Esophagus (tissue), 2 donors: ENCODE measurements at regions not wholly inside any gene's neighbourhood (a gene's known extent, or its start where the extent isn't known, plus 50 kb on each side); places are given as distances from the start of the nearest gene placed in this dataset.
A peak's percentile ranks its signal among the peaks of the same experiment; 100 is the strongest.

Experiments
- H3K27ac ChIP-seq, 2 donors: one replicate each; pipeline ENCODE4 v1.5.1; 2013; ENCODE audit warnings: low read depth in 2 of 2, mild to moderate bottlenecking in 2 of 2, inconsistent platforms in 1 of 2, low read length in 1 of 2, moderate library complexity in 1 of 2
- H3K27me3 ChIP-seq, 2 donors: one replicate each; pipeline ENCODE4 v1.6.1; 2013; ENCODE audit warnings: low read length in 2 of 2, control low read depth in 1 of 2, mild to moderate bottlenecking in 1 of 2; ENCODE audit not compliant: insufficient read depth in 2 of 2, control insufficient read depth in 1 of 2
- H3K36me3 ChIP-seq, 2 donors: one replicate each; pipeline ENCODE4 v1.6.1; 2013; ENCODE audit warnings: low read length in 1 of 2; ENCODE audit not compliant: control insufficient read depth in 2 of 2, insufficient read depth in 2 of 2
- H3K4me1 ChIP-seq, 2 donors: one replicate each; pipeline ENCODE4 v1.6.1; 2013; ENCODE audit warnings: low read length in 1 of 2; ENCODE audit not compliant: control insufficient read depth in 2 of 2, insufficient read depth in 2 of 2
- H3K4me3 ChIP-seq, 2 donors: one replicate each; pipeline ENCODE4 v1.5.1; 2013; ENCODE audit warnings: low read length in 2 of 2, mild to moderate bottlenecking in 2 of 2, low read depth in 1 of 2, moderate library complexity in 1 of 2
- H3K9me3 ChIP-seq, 2 donors: one replicate each; pipeline ENCODE4 v1.6.1; 2013; ENCODE audit warnings: mild to moderate bottlenecking in 2 of 2, low read depth in 1 of 2, low read length in 1 of 2, moderate library complexity in 1 of 2; ENCODE audit not compliant: control insufficient read depth in 2 of 2, insufficient read depth in 1 of 2
- WGBS, 2 donors: extraction: QIAGEN DNeasy Blood & Tissue Kit; methylation state at CpG; one replicate each; pipeline ENCODE4 v1.1.7; 2013; 5-methylcytosine and 5-hydroxymethylcytosine counted together
- donor health status: healthy with polysubstance abuse.
- donor health status: Bipolar disorder and iron deficiency.

DNA sequence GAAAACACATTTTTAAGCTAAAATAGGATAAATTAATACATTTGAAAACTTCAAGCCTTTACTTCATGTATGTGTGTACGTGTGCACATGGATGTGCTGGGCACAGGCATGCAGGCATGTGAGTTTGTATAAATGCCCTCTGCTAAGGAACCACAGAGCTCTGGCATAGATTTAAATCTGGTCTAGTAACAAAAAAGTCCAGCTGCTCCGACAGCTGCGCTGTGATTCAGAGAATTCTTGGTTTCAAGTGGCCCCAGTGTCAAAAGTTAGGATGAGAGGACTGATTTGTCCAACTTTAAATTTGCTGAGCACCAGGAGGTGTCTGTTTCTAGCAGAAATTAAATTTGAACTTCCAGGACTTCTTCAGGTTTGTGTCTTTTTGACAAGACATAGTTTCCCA, 203.7 kb upstream of the TUT7 start:
- H3K27ac ChIP-seq = no peak overlapping the region
- no peak overlapping the region for H3K4me3 ChIP-seq
- H3K9me3 ChIP-seq = no peaks in the 10 kb centered on the region
- no peaks in the 10 kb centered on the region for H3K36me3 ChIP-seq
- 85 to 90% methylated on average over 3 of the region's 3 CpGs for WGBS, 2 donors
- H3K4me1 ChIP-seq = no peaks in the 10 kb centered on the region
- H3K27me3 ChIP-seq = peaks cover 0 to 3% of the 10 kb centered on the region in 2 donors

DNA sequence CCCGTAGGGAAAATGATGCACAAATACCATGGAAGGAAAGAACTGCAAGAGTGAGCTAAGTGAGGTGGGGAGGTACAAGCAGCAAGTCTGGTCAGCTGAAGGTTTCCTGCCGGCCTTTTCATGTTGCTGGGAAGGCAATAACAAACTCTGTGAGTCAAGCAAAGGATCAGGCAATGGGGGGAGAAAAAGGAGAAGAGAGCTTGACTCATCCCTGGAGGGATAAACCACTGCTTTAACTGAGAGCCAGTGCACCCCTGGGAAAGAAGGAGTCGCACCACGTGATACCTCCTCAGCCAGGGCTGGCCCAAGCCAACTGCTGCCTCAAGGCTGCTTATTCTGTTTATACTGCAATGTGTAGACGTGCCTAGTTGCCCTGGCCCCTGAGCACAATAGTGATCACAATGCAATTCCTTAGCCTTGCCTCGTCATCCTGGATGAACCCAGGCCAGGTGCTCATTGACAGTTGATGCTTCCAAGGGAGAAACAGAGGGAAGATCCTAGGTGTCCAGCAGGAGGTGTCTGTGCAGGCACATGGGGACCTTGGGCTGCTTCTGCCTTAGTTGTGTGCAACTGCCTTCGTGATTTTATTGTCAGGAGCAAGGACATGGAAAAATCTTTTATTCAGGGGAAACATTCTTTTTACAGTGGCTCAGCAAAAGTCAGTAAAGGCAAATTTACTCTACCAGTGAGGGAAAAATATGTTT, 203.0 kb upstream of the TUT7 start:
- no peak overlapping the region for H3K4me3 ChIP-seq
- peaks cover 0 to under 1% of the 10 kb centered on the region in 2 donors for H3K27me3 ChIP-seq
- no peaks in the 10 kb centered on the region for H3K9me3 ChIP-seq
- no peaks in the 10 kb centered on the region for H3K4me1 ChIP-seq
- H3K27ac ChIP-seq = peak overlapping the region in 1 of 2 donors; percentile 26
- H3K36me3 ChIP-seq = no peaks in the 10 kb centered on the region
- WGBS, 2 donors = 37 to 52% methylated on average over 7 of the region's 7 CpGs

DNA sequence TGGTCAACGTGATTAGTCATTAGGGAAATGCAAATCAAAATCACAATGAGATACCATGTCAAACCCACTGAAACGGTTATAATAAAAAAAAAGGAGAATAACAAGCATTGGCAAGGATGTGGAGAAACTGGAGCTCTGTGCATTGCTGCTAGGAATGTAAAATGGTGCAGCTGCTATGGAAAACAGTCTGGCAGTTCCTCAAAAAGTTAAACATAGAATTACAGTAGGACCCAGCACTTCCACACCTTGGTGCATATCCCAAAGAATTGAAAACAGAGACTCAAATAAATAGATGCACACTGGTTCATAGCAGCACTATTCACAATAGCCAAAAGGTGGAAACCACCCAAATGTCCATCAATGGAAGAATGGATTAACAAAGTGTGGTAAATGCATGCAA, 201.5 kb upstream of the TUT7 start:
- WGBS, 2 donors = 69 to 71% methylated on average over 2 of the region's 2 CpGs

DNA sequence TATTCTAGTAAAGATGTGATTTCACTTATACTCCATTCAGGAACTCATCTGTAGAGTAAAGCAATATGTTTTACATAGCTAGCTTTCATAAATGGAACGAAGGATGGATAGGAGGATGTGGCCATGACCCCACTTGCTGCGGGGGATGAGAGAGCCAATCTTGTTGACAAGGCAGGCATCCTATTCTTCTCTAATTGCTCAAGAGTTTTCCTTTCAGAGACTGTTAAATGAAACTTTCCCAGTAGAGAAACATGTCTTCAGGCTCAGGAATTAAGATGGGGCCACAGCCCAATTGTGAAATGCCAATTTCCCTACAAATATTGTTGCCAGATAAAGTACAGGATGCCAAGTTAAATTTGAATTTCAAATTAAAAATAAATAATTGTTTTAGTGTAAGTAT, 196.2 kb upstream of the TUT7 start:
- Histone ChIP-seq H3K9me3 (peaks cover 0 to 4% of the 10 kb centered on the region in 2 donors), H3K36me3 (no peaks in the 10 kb centered on the region), H3K4me1 (no peaks in the 10 kb centered on the region), H3K27ac (no peak overlapping the region), H3K4me3 (no peak overlapping the region), H3K27me3 (peaks cover 0 to 2% of the 10 kb centered on the region in 2 donors)
- 73 to 82% methylated on average over 2 of the region's 2 CpGs for WGBS, 2 donors

More for the DNA sequence above, 201.5 kb upstream of the TUT7 start:
- Histone ChIP-seq H3K4me3 (no peak overlapping the region), H3K4me1 (no peaks in the 10 kb centered on the region), H3K27me3 (no peaks in the 10 kb centered on the region), H3K27ac (no peak overlapping the region), H3K36me3 (no peaks in the 10 kb centered on the region), H3K9me3 (no peaks in the 10 kb centered on the region)

DNA sequence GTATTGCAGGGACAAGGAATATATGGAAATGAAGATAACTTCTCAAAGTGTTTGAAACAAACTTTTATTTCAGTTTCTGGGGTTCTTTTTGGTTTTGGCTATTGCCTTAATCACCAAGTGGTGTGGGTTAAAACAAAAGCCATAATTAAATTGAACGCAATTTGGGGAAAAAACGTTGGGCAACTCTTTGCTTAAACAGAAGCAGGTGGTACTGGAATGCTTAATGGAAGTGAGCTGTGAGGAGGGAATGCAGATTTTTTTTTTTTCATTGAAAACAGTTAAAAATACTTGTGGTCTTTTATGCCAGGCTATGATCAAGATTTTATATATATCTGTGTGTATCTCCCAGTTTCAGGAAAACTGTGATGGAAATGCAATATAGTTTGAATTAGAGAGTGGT, 195.7 kb upstream of the TUT7 start:
- WGBS, 2 donors = 82 to 88% methylated on average over 2 of the region's 2 CpGs
- Histone ChIP-seq H3K27ac (no peak overlapping the region), H3K9me3 (peaks cover 0 to 4% of the 10 kb centered on the region in 2 donors), H3K36me3 (no peaks in the 10 kb centered on the region), H3K4me3 (no peak overlapping the region), H3K27me3 (peaks cover 0 to 2% of the 10 kb centered on the region in 2 donors), H3K4me1 (no peaks in the 10 kb centered on the region)

DNA sequence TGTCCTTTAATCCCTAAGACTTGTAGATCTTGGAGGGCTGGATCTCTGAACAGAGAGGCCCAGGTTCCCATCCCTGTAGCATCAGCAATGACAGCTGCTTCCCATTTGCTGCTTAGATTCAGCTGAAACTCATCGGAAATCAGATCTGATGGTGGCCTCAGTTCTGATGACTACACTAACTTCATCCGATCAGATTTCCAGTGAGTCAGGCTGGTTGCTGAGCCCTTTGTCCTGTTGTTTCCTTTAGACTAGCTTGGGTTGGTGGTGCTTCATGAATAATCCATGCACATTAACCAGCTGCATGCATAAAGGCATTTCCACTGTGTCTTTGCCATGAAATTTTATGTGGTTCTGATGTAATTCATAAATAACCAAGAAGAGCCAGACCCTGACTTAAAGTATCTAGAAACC, 195.2 kb upstream of the TUT7 start:
- H3K9me3 ChIP-seq = peaks cover 0 to 4% of the 10 kb centered on the region in 2 donors
- WGBS, 2 donors = 77 to 91% methylated on average over 2 of the region's 2 CpGs
- peaks cover 0 to 2% of the 10 kb centered on the region in 2 donors for H3K27me3 ChIP-seq
- no peaks in the 10 kb centered on the region for H3K4me1 ChIP-seq
- H3K4me3 ChIP-seq = no peak overlapping the region
- no peak overlapping the region for H3K27ac ChIP-seq
- no peaks in the 10 kb centered on the region for H3K36me3 ChIP-seq

DNA sequence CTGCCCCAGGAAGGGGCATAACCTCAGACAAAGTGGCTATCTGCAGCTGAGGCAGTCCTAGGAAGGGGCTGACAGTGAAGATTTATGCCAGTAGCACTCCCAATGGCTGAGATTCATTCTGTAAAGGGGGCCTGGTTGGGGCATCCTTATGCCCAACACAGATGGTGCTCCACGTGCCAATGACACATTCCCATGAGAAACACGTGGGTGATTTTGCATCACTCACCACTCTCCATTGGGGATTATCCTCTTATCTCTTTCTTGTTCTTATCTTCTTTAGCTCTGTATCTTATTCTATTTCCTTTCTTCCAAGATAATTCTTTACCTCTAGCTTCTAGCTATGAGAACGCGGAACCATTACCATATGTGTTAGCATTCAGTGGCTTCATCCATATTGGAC, 194.0 kb upstream of the TUT7 start:
- Histone ChIP-seq H3K4me1 (no peaks in the 10 kb centered on the region), H3K27ac (no peak overlapping the region), H3K27me3 (peaks cover 0 to 2% of the 10 kb centered on the region in 2 donors), H3K4me3 (no peak overlapping the region), H3K36me3 (no peaks in the 10 kb centered on the region), H3K9me3 (peaks cover 0 to 4% of the 10 kb centered on the region in 2 donors)
- 92 to 94% methylated on average over 4 of the region's 4 CpGs for WGBS, 2 donors

DNA sequence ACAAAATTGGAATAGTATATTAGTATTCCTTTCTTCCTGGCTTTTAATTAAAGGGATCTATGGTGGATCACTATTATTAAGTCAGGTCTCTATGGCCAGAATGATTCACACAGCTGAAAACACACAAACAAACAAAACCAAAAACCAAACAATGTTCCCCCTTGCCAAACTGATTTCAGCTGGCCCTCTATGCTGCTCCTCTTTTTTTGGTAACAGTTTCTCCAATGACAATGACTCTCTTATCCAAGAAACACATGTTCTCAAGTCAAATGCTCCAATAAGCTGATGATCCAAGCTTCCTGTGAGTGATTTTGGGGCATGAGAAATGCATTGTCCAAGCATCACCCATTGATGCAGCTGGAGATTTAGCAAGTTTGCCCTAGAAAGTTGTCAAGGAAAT, 193.4 kb upstream of the TUT7 start:
- H3K27ac ChIP-seq = no peak overlapping the region
- no peaks in the 10 kb centered on the region for H3K4me1 ChIP-seq
- no peak overlapping the region for H3K4me3 ChIP-seq
- peaks cover 0 to 2% of the 10 kb centered on the region in 2 donors for H3K27me3 ChIP-seq
- no peaks in the 10 kb centered on the region for H3K36me3 ChIP-seq
- H3K9me3 ChIP-seq = peaks cover 0 to 4% of the 10 kb centered on the region in 2 donors

DNA sequence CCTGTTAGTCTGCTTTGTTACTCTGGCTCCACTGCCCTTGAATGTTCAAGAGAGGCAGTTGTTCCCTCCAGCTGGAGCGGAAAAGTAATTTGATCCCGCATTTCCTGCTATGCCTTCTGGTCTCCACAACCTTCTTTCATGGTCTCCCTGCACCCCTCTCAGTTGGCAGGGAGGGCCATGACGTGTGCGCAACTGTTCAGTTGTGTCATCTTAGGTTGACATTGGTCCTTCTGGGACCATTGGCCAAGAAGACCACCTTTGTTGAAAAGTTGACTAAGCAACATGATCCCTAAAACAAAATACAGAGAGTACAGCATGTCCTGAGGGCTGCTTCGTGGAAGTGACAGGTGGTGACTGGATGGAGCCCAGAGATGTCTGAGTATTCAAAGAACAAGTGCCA, 192.5 kb upstream of the TUT7 start:
- H3K4me3 ChIP-seq = no peak overlapping the region
- no peak overlapping the region for H3K27ac ChIP-seq
- no peaks in the 10 kb centered on the region for H3K4me1 ChIP-seq
- H3K27me3 ChIP-seq = peaks cover 0 to 2% of the 10 kb centered on the region in 2 donors
- WGBS, 2 donors = 84 to 85% methylated on average over 5 of the region's 5 CpGs
- no peaks in the 10 kb centered on the region for H3K36me3 ChIP-seq
- H3K9me3 ChIP-seq = peaks cover 0 to 4% of the 10 kb centered on the region in 2 donors

DNA sequence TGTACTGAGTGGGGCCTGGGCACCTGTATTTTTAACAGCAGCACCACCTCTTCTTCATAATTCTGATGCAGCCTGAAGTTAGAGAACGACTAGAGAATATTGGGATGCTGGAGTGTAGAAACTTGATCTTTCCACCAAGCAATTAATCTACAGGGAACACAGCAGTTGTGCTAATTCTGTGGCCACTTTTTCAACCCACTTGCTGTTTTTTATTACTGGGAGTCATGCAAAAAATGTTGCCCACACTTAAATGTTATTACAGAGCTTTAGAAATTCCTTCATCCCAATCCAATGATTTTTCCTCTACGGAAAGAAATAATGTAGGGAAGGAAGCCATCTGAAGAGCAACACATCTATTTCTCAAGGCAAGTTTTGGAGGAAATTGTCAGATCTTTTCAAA, 190.9 kb upstream of the TUT7 start:
- H3K4me3 ChIP-seq = no peak overlapping the region
- H3K36me3 ChIP-seq = no peaks in the 10 kb centered on the region
- WGBS, 2 donors = 59 to 64% methylated on average over 2 of the region's 2 CpGs
- no peaks in the 10 kb centered on the region for H3K4me1 ChIP-seq
- H3K9me3 ChIP-seq = peaks cover 0 to 4% of the 10 kb centered on the region in 2 donors
- H3K27ac ChIP-seq = no peak overlapping the region
- H3K27me3 ChIP-seq = peaks cover 0 to 2% of the 10 kb centered on the region in 2 donors
